GM21367 (cell line): ENCODE measurements at regions not wholly inside any gene's neighbourhood (a gene's known extent, or its start where the extent isn't known, plus 50 kb on each side); places are given as distances from the start of the nearest gene placed in this dataset.

Experiments
- ATAC-seq: cut with Tn5 transposase; IDR thresholded peaks from one replicate; pipeline ENCODE4 v1.9.1; 2021; ENCODE audit not compliant: unreplicated experiment

DNA sequence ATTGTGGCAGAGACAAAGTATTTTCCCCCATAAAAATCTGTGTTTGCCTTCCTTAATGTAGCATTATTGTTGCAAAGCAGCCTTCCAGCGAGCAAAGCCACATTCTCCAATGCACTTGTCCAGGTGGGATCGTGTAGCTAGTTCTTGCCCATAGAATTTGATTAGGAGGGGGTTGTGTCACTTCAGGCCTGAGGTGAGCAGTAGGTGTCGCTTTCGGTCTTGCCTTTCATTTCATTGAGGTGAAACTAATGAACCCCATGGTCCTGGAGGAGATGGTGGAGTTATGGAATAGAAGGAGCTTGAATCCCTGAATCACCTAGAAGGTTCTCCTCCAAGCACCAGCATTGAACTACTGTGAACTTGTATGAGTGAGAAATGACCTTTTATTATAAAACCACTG, 318.9 kb upstream of the PBX1 start:
- no peak for ATAC-seq

DNA sequence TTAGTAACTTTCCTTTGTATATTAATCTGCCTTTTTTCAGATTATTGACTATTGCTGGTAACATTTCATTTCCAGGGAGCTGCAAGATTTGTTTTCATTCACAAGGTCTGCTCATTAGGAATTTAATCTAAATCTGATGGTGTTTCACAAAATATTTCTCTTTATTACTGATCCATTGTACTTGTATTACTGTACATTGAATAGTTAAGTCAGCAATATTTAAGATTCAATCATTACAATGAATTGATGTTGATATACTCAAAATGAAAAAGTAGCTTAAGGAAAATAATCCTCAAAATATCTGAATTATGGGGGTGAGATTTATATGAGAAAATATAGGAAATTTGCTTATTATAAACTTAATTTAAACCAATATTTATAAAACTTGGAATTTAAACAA, 308.6 kb upstream of the PBX1 start:
- no peak for ATAC-seq

DNA sequence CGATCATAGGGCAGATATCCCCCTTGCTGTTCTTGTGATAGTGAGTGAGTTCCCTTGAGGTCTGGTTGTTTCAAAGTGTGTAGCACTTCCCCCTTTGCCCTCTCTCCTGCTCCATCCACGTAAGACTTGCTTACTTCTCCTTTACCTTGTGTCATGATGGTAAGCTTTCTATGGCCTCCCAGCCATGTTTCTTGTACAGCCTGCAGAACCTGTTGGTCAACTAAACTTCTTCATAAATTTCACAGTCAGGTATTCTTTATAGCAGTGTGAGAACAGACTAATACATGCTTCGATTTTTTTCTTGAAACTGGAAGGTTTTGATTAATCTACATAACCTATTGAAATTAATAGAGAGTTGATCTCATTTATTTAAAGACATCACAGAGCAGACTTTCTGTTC, 302.5 kb upstream of the PBX1 start:
- no peak for ATAC-seq

DNA sequence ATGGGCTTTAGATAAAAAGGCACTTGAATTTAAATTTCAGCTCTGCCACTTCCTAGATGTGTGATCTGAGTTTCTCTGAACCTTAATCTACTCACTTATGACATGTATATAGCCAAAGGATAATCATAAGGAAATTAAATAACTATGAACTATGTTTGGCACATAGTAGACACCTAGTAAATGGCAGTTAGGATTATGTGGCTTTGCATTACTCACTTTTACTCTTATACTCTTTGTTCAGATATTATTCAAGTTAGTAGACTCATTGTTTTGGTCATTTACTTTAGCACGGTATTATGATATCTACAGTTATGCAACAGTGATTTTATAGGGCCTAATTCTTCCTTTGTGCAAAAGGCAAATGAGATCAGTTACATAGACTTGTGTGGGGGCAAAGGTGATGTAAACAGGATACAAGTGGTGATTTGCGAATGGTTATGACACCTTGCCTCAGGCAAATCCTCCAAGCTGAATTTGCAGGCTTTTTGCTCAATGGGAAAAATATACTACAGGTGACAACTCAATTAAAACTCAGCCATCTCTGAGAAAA, 297.2 kb upstream of the PBX1 start:
- ATAC-seq, result no peak

DNA sequence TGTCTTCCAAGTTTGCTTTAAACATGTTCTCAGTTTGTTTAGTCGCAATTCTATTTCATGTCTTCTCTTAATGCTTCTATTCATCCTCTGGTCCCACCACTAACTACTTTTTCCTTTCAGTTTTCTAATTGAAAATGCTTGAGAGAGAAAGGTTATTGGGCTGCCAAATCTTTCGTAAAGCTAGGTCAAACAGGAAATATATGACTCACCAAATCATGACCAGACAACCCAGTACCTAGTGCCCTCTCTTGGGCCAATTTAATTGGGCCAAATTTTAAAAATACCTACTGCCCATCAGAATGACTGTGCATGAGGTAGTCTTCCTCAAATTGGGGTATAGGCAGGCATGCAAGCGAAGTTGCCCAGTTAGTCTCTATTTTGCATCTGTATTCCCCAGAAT, 295.4 kb upstream of the PBX1 start:
- ATAC-seq, result no peak

DNA sequence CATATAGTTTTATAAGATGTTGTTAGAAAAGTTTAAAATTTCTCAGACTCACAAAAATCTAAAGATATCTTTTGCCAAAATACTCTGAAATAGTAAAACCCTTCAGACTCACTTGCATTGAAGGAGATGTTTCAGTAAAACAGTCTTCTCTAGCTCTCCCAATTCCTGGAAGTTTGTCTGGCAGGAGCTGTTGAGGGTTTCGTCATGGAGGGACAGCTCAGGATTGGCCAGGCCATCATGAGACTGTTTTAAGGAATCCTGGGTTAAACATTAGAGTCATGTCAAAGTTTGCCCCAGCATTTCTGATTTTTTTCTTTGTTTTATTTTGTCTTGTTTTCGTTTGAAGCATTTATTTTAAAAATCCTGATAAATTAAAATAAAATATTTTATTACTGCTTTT, 293.8 kb upstream of the PBX1 start:
- ATAC-seq, result no peak

DNA sequence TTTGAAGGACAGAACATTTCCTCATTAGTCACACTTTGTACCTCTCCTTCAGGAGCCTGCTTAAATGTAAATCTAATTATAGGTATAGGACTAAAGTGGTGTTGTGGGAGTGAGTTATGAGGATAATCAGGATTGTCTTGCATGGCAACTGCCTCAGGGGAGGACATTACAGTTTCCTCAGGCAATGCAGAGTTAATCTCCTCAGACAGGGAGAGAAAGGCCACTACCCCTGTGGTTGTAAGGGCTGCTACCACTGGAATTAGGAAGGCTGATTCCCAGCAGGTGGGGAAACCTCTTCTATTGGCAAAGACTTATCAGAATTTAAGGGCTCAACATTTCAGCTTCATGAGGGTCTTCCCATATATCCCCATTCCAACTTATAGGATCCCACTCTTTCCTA, 286.8 kb upstream of the PBX1 start:
- no peak for ATAC-seq

DNA sequence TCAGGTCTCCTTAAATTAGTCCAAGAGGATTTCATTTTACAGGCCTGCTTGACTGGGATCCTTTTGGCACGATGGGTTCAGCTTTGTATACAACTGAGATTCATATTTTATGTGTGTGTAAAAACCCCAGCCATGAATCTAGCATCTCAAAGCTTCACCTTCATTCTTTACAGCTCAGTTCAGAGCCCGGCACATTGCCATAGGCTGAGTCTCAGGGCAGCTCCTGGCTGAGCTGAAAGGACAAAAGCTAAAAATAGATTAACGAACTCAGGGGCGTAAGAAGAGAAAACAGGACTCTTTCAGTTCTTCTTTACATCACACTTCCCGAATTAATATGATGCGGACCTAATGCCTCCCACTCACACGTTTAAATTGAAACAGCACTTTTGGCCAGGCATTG, 262.8 kb upstream of the PBX1 start:
- no peak for ATAC-seq

DNA sequence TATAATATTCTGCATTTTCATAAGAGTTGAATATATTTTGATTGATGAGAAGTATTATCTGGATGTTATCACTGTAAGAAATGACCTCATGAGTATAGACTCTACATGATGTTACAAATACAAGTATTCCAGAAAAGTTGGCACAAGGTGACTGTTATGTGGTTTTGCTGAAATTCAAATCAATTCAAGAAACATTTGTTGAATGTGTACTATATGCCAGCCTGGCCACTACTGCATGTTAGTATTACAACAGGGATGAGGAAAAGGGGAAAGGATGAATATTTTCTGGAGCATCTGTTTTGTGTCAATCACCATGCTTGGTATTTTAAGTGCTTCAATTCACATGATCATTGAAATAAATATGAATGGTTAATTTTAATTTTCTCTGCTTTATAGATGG, 250.9 kb upstream of the PBX1 start:
- no peak for ATAC-seq

DNA sequence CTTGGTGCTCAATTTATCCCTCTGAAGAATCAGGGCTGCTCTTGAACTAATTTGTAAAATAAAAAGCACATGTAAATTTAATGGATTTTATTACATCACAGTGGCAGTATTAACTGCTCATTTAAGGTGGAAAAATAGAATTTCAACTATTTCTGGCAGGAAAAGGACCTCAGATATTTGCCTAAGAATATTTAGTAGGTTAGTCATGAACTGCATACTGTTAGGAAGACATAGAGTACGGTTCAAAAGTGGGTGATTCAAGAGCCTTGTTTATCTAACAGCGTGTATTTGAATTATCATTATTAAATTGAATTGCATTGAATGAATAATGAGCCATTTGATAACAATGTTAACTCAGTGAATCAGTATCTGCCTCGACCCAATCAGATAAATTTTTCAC, 248.8 kb upstream of the PBX1 start:
- ATAC-seq, result no peak

DNA sequence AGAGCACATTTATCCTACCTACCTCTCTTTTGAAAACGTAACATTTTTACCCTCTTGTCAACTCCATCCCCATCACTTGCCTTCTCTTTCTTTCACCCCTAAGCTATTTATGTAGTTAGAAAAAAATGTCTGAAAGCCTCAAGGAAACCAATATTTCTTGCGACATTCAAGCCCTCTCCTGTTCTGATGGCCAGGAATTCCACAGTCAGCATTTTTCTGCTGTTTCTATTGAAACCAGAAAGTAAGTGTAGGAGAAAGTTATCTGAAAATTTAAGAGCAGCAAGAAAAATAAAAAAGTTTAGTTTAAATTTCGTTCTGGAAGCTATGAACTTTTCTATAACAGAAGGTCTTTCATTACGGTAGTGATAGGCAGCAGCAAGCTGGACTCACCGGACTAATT, 247.6 kb upstream of the PBX1 start:
- ATAC-seq, result no peak

DNA sequence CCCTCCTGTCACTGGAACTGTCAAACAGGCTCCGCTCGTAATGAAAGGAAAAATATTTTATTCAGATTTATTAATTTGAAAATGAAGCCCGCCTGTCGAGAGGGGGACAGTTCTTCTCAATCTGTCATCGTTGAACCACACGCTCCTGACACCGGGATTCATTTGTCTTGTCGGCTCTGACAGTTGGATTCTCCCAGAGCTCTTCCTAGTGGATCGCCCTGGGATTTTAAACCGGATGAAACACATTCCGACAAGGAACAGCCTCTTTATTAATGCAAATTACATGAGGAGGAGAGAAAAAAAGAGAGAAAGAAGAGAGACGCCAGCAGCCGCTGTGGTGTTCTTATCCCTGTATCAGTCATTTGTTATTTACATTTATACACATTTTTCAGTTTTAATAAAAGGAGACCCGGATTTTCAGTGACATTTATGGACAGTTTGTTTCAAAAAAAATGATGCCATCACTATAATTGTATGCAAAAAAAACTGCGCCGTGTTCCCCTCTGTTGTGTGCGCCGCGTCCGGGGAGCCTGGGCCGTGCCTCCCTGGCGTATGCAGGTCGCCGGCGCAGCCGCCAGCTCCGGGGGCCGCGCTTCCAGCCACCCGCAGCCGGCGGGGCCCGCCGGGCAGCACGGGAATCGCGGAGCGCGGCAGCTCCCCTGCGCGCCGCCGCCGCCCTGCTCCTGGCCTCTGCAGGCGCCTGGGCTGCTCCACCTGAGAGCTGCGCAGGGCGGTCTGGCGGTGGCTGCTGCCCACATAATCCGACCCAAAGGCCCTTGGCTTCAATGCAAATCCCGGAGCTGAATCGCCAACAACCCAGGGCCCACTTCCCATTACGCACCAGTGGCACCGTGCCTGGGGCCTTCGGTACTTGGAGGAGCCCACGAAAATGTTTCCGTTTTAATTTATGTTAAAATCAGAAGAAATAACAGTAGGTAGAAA, 237.9 kb upstream of the PBX1 start:
- ATAC-seq, result no peak

DNA sequence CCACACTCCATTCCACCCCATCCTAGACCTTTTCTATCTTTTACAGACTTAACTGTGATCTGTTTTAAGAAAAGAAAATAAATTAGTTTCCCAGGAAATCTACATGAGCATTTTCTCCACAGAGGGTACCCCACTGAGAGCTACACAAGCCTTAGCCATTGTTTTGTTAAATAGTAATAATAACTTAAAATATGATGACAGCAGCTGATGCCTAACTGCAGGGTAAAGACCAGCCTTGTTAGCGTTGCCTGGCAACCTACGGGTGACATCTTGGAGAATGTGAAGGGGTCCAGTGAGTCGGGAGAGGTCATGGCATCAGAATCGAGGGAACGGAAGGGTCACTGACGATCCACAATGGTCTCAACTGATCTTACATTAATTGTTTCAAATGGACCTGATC, 233.2 kb upstream of the PBX1 start:
- no peak for ATAC-seq

DNA sequence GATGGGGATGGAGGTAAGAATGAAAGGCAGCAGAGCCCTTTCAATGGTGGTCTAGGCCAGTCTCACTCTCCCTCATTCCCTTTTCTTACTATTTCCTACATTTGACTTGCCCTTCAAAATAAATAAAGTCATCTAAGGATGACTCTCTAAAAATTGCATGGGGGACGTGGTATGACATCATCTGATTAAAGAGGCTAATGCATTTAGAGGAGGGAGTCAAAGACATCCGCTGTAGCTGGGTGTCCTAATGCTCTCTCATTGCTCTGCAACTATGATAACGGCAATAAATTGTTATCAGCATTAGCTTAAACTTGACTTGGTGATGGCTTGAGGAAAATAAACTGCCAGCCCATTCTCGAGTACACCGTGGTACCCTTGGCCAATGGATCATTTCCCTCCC, 225.6 kb upstream of the PBX1 start:
- ATAC-seq, result no peak

DNA sequence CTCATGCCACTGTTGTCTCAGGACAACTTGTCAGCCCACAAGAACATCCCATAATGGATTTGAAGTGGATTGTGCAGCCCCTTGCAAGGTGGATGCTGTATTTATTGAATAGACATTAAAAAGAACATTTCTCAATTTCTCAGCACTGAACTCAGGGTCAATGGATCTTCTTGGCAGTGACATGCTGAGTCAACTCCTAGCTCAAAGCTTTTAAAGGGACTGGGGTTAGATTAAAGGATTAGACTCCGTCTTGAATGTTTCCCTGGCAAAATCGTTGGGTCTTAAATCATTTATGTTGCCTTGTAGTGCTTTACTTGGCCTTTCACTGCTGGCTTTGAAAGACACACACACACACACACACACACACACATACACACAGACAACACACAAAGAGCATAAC, 221.6 kb upstream of the PBX1 start:
- ATAC-seq, result no peak

DNA sequence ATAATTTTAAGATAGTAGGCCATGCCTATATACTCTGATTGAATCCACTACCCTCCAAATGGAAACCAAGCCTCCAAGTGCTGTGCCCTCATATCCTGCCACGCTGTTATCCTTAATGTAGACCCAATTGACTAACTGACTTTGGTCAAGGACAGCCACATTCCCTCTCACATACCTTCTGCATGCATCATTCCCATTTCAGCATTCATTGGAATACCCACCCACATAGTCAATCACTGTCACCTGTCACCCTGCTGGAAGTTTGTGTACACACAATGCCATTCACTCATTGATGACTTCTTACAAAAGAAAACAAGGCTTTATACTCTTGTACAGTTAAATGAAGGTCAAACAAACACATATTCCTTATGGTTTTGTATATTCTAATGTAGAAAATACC, 221.1 kb upstream of the PBX1 start:
- ATAC-seq, result no peak

DNA sequence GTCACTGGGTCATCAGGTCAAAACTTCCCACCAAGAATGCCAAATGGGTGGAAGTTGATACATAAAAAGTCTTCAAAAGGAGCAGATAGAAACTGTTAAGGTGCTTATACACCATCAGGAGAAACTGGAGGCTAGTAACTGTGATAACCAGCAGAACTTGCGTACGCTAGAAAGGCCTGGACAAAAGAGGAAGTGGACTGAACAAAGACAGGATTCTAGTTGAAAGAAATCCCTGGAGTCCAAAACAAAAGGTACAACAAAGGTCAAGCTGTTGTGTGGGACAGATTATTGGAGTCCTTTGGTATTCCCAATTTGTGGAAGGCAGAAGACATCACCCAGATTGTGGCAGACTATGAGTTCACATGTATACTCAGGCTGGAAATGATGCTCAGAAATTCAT, 215.8 kb upstream of the PBX1 start:
- ATAC-seq, result no peak

DNA sequence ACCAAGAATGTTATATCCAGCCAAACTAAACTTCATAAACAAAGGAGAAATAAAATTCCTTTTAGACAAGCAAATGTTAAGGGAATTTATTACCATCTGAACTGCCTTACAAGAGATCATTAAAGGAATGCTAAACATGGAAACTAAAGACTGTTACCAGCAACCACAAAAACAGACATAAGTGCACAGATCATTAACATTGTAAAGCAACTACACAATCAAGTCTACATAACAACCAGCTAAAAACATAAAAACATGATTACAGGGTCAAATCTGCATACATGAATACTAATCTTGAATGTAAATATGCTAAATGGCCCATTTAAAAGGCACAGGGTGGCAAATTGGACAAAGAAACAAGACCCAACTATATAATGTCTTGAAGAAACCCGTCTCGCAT, 211.0 kb upstream of the PBX1 start:
- ATAC-seq, result no peak

DNA sequence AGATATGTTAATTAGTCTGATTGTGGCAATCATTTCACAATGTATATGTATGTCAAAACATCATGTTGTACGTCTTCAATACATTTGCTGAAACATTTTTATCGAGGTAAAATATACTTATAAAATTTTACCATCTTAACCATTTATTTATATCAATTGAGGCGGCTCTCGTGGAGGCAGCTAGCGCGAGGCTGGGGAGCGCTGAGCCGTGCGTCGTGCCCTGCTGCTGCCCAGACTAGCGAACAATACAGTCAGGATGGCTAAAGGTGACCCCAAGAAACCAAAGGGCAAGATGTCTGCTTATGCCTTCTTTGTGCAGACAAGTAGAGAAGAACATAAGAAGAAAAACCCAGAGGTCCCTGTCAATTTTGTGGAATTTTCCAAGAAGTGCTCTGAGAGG, 202.5 kb upstream of the PBX1 start:
- ATAC-seq, result no peak

DNA sequence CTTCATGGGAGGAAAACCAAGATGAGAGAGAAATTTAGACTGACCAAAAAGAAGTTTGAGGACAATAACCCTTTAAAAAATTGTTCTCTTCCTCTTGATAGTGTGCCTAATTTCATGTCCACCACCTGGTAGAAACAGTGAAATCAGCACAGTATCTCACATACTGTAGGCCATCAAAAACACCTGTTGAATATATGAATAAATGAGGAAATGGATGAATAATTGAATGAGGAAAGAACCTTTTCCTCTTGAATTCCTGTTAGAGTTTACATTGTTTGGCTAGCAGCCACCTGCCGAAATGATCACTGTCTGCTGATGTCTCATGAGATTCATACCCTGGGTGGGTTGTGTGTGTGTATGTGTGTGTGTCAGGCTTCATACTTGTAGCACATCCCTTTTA, 198.7 kb upstream of the PBX1 start:
- ATAC-seq, result no peak

DNA sequence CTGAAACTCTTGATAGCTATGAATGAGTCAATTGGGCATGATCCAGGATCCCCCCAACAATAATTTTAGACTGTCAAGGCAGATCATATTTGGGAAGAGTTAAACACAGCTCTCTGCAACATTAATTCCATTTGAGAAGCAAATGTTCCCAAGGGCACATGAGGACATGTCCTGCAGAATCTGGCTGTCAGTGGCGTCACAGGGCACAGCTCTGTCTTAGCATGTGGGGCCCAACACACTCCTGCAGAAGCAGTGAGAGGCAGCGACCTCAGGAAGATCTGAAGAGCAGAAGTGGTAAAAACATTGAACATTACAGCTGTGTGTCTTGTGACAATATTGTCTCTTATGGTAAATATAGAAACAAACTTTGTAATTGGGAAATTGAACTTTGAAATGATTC, 197.1 kb upstream of the PBX1 start:
- ATAC-seq, result no peak

DNA sequence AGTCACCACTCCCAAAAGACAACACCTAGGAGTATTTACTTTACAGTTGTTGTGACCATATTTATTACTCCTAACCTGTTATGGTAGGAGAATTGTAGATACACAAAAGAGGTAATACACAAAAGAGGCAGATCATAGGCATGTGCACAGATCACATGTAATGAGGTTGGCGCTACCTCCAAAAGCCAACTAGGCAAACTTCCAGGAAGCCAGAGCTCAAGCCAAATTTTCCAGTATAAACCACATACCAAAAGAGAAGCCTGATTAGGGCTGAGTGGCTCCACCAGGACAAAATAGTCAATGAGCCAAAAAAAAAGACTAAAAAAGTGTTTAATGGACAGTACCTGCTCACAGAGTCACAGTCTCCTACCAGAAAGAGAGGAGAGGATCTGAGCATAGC, 195.0 kb upstream of the PBX1 start:
- no peak for ATAC-seq

DNA sequence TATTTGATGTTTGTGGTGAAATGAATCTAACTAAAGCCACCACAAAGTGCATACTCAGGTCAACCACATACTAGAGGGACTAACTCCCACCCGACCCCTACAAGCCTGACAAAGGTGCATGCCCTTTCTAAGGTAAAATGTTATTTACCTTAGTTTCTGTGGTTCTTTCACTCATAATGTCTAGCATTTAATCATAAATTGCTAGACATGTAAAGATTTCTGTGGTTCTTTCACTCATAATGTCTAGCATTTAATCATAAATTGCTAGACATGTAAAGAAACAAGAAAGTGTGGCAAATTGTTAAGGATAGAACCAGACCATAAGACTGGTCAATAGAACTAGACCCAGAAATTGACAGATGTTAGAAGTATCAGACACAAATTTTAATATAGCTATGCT, 193.0 kb upstream of the PBX1 start:
- ATAC-seq, result no peak
